Renal cortex interstitium (tissue), 11 donors: ENCODE measurements at regions not wholly inside any gene's neighbourhood (a gene's known extent, or its start where the extent isn't known, plus 50 kb on each side); places are given as distances from the start of the nearest gene placed in this dataset.
"Not testable (repeated sequence)": the region's sequence is repeated elsewhere in the genome, so short reads cannot be mapped to it uniquely, and the experiment has no call there.

Experiments used
- DNase-seq, 11 donors: peaks; one replicate each; pipeline ENCODE4 v3.0.0-alpha.2; 2013; ENCODE audit warnings: low read depth in 9 of 11, low spot score in 4 of 11; ENCODE audit errors: extremely low read depth in 1 of 11

GRCh38 chr2:90297701-90298100, 1606.2 kb downstream of the RPIA start:
- not testable (repeated sequence) for DNase-seq

- not testable (repeated sequence) for DNase-seq
These were observed 1606.8 kb downstream of the RPIA start for GRCh38 chr2:90298126-90298755.

- not testable (repeated sequence) for DNase-seq
These were observed 1607.5 kb downstream of the RPIA start for GRCh38 chr2:90298983-90299382.

GRCh38 chr2:90322982-90323381, 1631.5 kb downstream of the RPIA start:
- not testable (repeated sequence) for DNase-seq

GRCh38 chr2:90323612-90324558, 1632.4 kb downstream of the RPIA start:
- not testable (repeated sequence) for DNase-seq

- not testable (repeated sequence) for DNase-seq
These were observed 1633.2 kb downstream of the RPIA start for GRCh38 chr2:90324672-90325071.

- DNase-seq = not testable (repeated sequence)
These were observed 1634.4 kb downstream of the RPIA start for GRCh38 chr2:90325796-90326353.

GRCh38 chr2:90355546-90355945, 1664.1 kb downstream of the RPIA start:
- DNase-seq = not testable (repeated sequence)

GRCh38 chr2:90359344-90359743, 1667.9 kb downstream of the RPIA start:
- DNase-seq = not testable (repeated sequence)

GRCh38 chr2:90359887-90360730, 1668.6 kb downstream of the RPIA start:
- DNase-seq = not testable (repeated sequence)

- DNase-seq = not testable (repeated sequence)
These were observed 1669.2 kb downstream of the RPIA start for GRCh38 chr2:90360731-90361035.
